DMS 273 (cell line): ENCODE measurements at regions not wholly inside any gene's neighbourhood (a gene's known extent, or its start where the extent isn't known, plus 50 kb on each side); places are given as distances from the start of the nearest gene placed in this dataset.

Experiments
- DNase-seq: peaks from one replicate; lab custom pipeline; 2025; ENCODE audit not compliant: unreplicated experiment; lab: John Stamatoyannopoulos, UW

DNA sequence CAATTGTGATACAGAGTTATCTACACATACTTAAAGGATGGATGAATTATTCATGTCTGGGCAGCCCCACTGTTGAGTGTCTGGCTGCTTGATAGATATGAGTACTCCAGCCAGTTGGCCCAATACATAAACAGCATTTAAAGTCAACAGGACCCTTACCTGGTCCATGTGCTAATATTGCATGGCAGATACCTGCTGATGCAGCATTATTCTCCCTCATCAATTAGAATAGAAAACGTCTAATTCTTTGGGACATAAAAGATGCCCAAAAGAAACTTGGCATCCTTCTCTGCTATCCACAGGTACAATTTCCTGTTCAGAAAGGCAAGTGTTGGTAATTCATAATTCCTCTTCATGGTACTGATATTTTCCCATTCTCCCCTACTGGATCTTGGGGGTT lies 550.8 kb downstream of the TFAP2B start:
- DNase-seq, result no peak

DNA sequence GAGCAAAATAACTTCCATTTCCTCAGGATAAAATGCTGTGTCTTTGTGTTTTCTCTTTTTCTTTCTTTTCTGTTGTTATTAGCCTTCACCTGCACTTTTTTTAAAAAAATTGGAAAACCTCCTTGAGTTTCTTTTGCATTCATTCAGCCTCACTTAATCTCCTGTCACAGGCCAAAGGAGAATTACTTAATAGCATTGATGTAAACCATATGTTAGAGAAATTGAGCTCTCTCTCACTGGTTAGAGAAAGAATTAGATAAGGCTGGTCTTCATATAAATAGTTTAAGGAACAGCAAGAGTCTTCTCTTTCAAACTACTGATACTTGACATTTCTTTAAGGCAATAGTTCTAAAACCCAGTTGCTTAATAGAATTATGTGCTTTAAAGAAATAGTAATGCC lies 564.2 kb downstream of the TFAP2B start:
- DNase-seq, result no peak

DNA sequence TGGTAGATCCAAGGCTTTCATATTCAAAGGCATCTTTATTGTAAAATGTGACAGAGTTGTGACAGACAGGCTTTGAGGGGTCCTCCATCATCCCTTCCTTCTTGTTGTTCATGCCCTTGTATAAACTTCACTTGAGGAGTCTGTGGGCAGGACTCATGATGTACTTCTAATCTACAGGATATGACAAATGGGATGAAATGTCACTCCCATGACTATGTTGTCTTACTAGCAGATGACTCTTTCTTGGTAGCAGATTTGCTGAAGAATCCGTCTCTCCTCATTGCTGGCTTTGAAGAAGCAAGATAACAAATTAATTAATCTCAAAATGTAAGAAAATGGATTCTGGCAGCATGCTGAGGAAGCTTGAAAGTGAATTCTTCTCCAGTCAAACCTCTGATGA lies 566.1 kb downstream of the TFAP2B start:
- DNase-seq, result no peak

DNA sequence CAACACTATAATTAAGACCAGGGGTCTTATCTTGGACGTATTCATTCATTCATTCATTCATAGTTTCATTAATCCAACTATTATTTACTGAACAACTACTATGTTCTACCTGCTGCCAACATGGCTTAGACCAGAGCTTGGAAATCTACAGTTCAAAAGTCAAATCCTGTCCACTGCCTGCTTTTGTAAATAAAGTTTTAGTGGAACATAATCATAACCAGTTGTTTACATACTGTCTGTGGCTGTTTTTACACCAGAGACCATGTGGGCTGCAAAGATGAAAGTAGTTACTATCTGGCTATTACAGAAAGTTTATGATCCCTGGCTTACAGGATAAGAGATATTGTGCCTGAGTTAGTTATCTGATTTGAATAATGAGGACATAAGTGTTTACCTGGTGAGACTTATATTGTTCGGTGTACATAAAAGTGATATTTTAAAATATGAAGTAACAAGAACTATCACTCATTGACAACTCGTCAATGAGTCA lies 567.7 kb downstream of the TFAP2B start:
- DNase-seq, result no peak

DNA sequence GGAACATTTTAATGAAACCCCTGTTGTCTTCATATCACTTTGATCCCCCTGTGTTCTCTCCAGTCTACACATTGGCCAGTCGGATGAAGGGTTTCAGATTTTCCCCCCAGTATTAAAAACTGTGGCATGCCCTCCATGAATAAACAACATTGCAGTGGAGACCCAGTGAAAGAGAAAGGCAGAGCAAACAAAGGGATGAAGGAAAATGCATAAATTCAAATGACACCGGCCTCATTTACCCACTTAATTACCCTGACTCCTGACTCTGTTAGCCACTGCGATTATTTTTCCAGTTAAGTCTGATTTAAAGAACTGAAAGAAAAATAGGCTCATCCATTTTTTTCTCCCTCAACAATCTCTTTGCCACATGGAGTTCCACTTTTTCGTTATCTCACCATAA lies 569.2 kb downstream of the TFAP2B start:
- DNase-seq, result no peak

DNA sequence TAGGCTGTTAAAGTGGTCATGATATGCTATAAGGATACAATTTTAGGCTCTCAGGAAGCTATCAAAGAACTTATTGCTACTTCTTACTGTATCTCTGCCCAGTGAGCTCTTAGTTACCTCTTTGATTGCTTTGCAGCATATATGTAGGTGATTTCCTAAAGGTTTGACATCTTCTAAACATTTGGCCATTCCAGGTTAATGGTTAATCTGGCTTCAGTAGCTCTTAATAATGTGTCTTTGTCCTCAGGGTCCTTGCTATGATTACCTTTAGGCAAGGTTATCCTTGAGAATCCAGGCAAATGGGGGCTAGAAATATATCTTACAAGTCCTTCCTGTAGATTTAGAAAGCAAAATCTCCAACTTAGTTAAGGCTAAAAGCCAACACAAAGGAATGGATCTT lies 575.4 kb downstream of the TFAP2B start:
- DNase-seq, result no peak

DNA sequence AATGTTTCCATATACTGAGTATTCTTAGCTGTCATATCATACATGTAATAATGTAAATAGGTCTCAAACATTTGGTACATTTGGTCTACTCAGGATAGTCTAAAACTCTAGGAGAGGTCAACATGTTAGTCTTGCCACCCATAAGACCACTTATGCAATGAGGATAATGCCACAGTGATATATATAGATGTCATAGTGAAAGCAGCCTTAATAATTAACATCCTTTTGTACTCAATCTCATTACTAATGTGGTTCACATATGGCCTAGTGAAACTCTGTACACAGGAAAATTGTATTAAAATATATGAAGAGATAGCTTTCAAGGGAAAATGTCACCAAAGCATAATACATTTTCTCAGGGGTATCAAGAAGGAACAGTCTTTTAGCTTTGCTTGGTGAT lies 577.9 kb downstream of the TFAP2B start:
- DNase-seq, result no peak

DNA sequence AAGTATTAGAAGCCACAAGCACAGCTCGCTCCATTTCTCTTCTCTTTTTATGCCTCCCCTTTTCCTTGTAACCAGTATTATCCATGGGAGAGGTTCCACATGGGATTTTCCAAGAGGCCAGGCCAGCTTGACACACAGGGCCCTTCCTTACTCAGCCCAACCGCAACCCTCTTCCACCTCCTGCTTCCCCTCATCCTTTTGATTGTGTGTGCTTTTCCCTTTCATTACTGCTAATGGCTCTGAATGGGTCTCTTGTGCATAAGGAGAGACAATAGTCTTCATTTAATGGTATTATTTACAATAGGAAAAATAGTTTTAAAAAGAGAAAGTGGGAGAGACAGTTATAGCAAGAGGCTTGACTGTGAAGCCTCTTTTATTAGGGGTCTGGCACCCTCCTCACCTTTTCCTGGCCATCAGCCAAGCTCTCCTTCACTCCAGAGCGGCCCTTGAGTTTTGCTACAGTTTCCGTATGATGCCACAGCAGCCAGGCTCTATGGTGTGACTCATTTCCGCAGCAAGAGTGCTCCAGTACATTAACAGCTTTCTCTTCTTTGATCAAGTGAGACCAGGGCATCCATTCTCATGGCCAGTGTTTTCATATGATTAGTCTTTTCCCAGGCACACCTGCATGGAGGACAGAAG lies 579.5 kb downstream of the TFAP2B start:
- no peak for DNase-seq

DNA sequence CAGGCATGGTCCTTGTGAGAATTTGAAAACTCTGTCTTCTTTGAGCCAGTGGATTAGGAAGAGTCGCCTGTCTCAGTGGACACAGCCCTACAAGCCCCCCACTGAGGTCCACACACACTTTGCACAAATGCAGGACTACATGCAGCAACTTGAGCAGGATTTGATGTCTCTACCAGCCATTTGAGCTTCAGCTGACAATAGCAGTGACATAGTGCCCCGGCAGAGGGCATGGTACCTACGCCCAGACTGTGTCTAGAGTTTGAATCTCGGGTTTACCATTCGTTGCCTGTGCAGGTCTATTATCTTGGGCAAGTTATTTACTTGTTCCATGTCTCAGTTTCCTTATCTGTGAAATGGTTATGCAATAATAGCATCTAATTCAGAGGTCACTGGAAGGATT lies 580.1 kb downstream of the TFAP2B start:
- peak; percentile 9 for DNase-seq

DNA sequence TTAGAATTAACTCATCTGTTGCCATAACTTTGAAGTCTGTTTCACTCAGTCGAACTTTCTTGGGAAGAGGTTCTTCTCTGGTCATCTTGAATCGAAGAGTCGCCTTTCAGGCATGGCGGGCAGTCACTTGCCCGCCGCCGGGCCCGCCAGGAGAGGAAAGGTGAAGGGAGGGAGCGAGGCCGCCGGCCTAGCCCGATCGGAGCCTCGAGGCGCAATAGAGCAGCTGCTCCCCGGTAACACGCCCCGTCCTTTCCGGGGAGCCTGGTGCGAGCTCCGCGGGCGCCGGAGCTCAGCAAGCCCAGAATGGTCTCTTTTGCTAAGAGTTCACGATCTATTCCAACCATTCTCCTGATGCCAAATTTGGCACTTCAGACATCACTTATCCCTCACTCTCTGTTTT lies 591.8 kb downstream of the TFAP2B start:
- DNase-seq, result no peak

DNA sequence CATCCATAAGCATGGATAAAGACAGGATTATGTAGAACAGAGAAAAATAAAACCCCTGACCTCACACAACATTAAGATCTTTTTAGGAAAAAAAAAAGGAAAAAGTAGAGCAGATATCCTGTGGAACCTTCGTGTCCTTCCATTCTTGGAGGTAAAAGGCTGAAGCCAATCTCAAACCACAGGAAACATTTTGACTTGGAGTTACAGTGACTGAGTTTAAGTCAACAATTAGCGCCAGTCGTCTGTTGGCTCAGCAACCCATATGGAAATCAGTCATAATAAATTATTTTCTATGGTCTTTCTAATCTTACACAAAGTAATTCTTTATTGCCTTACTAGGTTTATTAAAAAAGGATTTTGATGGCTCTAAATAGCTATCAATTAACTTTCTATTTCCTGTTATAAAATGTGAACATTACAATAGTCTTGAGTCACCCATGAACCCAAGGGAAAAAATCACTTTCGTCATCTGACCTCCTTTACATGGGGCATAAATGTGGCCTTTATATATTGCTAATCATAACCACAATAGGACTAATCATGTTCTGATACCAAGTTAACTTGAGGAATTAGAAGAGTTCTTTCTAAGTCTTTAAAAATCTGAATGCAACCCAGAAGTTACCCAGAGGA lies 592.9 kb downstream of the TFAP2B start:
- DNase-seq, result no peak

DNA sequence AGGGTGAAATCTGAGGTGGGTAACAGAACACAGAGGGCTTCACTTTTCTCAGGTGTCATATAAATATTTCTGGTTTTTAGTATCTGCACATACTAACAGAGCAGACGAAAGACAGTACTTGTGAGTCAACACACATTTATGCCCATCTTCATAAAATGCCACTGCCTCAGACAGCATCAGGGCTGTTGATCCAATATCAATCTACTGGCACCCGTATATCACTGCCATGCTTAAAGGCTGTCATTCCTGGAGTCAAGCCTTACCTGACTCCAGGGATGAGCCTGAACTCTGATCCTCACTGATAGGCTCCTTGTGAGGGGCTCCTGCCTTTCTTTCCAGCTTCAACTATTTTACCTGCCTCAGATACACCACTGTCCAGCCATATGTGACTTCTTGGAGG lies 595.7 kb downstream of the TFAP2B start:
- no peak for DNase-seq

DNA sequence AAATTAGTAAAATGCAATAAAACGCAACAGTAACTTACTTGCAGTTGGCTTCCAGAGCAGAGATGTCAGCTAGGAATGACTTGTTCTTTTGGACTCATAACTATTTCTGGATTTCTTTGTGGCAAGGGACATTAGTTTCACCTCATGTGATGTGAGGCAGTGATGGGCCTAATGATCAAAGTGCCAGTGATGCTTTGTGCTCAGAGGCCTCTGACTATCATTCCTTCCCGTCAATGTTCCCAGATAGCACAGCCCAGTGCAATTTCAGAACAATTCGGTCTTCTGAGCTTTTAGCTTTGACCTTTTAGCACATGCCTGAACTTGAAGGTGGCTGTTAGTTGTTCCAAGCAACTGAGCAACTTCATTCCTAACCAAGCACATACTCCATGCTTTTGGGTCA lies 596.8 kb downstream of the TFAP2B start:
- DNase-seq, result no peak

DNA sequence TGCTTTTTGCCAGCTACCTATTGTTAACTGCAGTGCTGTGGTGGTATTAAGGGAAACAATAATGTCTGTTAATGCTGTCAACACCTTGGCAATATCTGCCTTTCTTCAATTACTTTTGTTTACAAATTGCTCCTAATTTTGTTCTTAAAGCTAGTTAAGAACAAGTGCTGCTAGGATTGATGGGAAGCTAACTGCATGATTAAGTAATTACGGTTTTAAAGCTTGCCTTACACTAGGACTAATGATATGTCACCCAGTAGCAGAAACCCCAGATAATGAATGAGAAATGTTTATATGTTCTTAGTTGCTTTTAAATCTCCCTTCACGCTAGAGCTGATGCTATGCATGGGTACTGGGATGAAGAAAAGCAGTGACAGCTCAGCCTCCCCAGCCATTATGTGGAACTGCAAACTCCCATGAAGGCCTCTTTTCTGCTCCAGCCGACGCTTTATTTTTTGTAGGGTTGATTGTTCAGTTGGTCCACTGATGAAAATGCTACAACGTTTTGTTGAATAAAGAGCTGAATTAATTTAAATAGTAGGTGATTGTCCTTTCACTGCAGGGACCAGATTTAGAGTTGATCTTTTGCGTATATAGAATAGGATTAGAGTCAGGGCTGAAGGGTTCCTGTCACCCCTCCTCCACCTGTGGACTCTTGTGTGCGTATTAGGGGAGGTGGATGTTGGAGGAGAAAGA lies 610.5 kb downstream of the TFAP2B start:
- DNase-seq, result no peak

DNA sequence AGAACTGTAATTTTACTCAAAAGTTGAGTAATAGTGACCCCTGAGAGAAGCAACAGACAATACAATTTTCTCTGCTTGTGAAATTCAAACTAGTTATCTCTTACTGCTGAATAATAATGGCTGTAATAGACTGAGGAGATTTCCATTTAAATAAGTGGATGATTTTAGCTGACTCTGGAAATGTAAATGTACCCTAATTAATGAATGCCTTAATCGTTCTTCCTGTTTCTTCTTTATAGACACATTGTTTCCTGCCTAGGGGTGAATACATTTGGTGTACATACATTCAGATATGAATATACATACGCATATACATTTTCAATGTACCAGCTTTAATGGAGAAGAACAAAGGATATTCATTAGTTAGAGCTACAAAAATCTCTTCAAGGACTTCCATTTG lies 611.9 kb downstream of the TFAP2B start:
- DNase-seq, result no peak

DNA sequence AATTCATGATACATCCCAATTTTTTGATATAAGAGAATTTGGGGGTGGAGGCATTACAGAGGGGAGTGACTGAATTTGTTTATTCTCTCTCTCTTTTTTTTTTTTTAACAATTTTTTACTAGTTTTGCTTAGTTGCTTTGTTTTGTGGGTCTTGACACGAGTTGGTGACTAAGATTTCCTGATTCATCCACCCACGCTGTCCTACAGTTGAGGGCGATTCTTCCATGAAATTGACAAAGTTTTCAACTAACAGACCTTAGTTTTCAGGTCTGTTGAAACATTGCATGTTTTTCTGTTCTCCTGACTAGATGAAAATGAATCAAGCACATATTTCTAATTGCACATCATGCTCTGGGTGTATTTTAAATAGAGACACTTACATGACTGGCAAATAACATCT lies 613.8 kb downstream of the TFAP2B start:
- no peak for DNase-seq

DNA sequence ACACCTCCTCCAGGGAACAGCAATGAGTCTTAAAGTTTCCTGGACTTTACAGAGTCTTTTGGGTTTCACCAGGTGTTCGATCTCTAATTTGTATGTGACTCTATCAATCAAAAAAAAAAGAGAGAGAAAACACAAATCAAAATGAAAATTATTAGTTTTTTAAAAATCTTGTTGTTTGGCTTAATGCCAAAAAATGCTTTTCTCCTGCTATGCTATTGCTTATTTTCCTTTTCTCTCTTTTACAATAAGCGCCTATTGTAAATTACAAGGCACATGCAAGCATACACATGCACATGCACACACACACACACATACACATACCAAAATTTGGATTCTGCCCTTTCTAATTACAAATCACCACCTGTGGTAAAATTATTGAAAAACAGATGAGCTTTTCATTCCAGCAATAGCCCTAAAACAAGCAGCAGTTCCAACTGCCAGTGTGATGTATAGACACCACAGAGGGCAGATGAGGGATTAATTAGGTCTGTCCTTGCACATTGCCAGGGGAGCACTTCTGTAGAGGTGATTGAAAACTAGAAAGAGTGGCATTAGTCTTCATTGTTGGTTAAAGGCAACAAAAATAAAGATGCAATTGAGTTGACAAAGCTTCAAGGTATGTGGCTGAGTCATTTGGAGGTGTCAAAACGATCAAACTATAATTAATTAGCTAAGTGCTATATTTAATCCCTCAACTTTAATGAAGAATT lies 631.7 kb downstream of the TFAP2B start:
- DNase-seq, result no peak

DNA sequence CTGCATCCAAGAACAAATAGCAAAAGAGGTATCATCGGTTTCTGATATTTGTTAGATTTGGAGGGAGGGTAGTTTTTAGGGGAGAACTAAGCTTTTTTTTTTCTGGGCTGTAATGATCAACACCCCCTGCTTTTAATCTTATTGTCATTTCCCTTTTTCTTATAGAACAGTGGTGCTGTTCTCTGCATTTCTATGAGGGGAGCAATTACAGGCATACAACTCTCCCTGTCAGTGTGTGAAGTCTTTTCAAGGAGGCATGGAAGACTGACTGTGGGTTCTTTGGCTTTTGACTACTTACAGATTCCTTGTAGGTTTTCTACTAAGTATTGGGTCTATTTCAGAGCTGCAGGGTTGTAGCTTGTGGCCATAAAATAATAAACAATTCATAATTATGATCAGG lies 632.3 kb downstream of the TFAP2B start:
- no peak for DNase-seq

DNA sequence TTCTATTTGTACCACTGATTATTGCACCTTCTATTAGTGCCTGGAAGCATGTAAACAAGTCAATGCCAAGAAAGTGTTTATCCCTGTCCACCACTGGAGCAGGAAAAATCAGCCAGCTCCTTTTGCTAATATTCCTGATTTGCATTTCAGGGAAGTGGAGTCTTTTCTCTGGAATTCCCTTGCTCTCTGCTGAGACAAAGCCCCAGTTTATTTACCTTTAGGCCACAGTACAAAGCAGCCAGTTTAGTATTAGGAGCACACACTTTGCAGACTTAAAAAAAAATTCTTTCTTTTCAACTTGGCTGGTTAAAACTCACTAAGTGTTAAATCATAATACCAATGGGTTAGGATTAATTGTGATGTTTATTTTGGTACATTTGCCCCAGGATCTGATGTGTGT lies 631.1 kb downstream of the PKHD1 start:
- no peak for DNase-seq

DNA sequence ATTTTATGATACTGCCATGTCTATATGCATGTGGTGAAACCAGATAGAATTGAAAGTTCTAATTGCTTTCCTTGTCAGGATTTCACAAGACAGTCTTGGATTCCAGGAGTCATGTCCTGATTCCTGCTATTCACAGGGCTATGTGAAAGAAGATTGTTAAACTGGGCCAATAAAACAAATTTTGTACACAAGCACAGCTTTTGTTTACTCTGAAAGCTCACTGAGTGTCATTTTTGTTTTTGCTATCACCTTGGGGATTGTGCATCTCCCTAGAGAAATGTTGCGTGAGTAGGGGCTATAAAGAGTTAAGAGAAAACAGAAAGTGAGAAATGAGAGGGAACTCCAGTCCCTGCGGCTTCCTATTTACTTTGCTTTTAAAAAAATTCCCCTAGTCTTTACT lies 627.5 kb downstream of the PKHD1 start:
- DNase-seq, result no peak

DNA sequence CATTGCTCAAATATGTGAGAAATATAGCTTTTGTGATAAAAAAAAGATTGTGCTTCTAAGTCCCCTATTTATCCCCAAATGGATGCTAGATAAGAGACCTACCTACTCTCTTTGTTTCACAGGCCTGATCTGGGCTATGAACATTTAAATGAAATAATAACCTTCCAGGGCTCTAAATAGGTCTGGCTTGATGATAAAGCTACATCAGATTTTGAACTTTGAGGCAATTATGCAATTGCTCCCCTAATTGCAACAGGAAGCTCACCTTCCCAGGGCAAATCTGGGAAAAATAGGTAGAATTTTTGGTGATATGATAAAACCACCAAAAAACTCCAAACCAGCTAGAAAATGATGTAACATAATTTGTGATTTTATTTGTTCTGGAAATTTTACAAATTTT lies 624.5 kb downstream of the PKHD1 start:
- DNase-seq, result no peak

DNA sequence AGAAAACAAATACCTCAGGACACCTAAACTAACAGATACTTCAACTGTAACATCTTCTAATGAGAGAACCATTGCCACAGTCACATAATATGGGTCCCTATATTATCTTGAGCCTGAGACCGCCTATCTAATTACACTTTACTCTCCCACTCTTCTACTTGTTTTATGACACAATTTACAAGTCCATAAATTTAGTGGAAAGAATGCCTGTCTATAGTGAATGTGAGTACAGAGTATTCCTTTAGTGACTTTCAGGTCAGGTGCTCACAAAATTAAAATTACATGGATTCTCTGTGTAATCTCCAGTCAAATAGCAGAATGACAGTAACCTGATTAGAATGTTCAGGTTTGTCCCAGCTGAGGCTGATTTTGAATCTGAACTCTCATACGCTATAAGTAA lies 624.1 kb downstream of the PKHD1 start:
- DNase-seq, result no peak
